ENCODE measurements at regions not wholly inside any gene's neighbourhood (a gene's known extent, or its start where the extent isn't known, plus 50 kb on each side); places are given as distances from the start of the nearest gene placed in this dataset.

- no peak overlapping the region for H3K4me3 ChIP-seq
- H3K9me3 ChIP-seq, result no peaks in the 10 kb centered on the region
- H3K27me3 ChIP-seq, result no peaks in the 10 kb centered on the region
- no peak for TF ChIP-seq CTCF (IDR thresholded peaks at IDR 0.05 in 4 of 5, conservative IDR thresholded peaks at IDR 0.05 in 1 of 5)
- no peak for TF ChIP-seq POLR2A (IDR thresholded peaks at IDR 0.05)
- H3K36me3 ChIP-seq, result no peaks in the 10 kb centered on the region
- intact Hi-C loops (cut with DNase I; ENCODE audit: low total_unique reads), result no loop called here
- no peak overlapping the region for H3K27ac ChIP-seq
- no peak for ATAC-seq
- in situ Hi-C loops (cut with MboI; ENCODE audit: low sequenced_read_pairs in 4 of 4), result no loop called here
- no peaks in the 10 kb centered on the region for H3K4me1 ChIP-seq
- DNase-seq, result no peak
Measured at GRCh38 chr13:65985612-65986011, 1244.5 kb downstream of the PCDH9 start.

GRCh38 chr13:65977525-65977924 lies 1252.6 kb downstream of the PCDH9 start:
- DNase-seq, result no peak
- H3K27me3 ChIP-seq, result no peaks in the 10 kb centered on the region
- TF ChIP-seq POLR2A (IDR thresholded peaks at IDR 0.05) (no peak), CTCF (IDR thresholded peaks at IDR 0.05 in 4 of 5, conservative IDR thresholded peaks at IDR 0.05 in 1 of 5) (no peak)
- no peak overlapping the region for H3K27ac ChIP-seq
- no peaks in the 10 kb centered on the region for H3K4me1 ChIP-seq
- H3K4me3 ChIP-seq, result no peak overlapping the region
- H3K9me3 ChIP-seq, result no peaks in the 10 kb centered on the region
- in situ Hi-C loops (cut with MboI; ENCODE audit: low sequenced_read_pairs in 4 of 4), result no loop called here
- no peak for ATAC-seq
- intact Hi-C loops (cut with DNase I; ENCODE audit: low total_unique reads), result no loop called here
- H3K36me3 ChIP-seq, result no peaks in the 10 kb centered on the region

GRCh38 chr13:65971541-65971940 lies 1258.6 kb downstream of the PCDH9 start:
- DNase-seq (no peak), ATAC-seq (no peak)
- Histone ChIP-seq H3K4me3 (no peak overlapping the region), H3K27me3 (no peaks in the 10 kb centered on the region), H3K4me1 (no peaks in the 10 kb centered on the region), H3K36me3 (no peaks in the 10 kb centered on the region), H3K9me3 (no peaks in the 10 kb centered on the region), H3K27ac (no peak overlapping the region)
- intact Hi-C loops (cut with DNase I; ENCODE audit: low total_unique reads) (no loop called here), in situ Hi-C loops (cut with MboI; ENCODE audit: low sequenced_read_pairs in 4 of 4) (no loop called here)
- TF ChIP-seq POLR2A (IDR thresholded peaks at IDR 0.05) (no peak), CTCF (IDR thresholded peaks at IDR 0.05 in 4 of 5, conservative IDR thresholded peaks at IDR 0.05 in 1 of 5) (no peak)

- Histone ChIP-seq H3K9me3 (no peaks in the 10 kb centered on the region), H3K4me3 (no peak overlapping the region), H3K36me3 (no peaks in the 10 kb centered on the region), H3K4me1 (no peaks in the 10 kb centered on the region), H3K27ac (no peak overlapping the region), H3K27me3 (no peaks in the 10 kb centered on the region)
- intact Hi-C loops (cut with DNase I; ENCODE audit: low total_unique reads) (no loop called here), in situ Hi-C loops (cut with MboI; ENCODE audit: low sequenced_read_pairs in 4 of 4) (no loop called here)
- DNase-seq (no peak), ATAC-seq (no peak)
- TF ChIP-seq CTCF (IDR thresholded peaks at IDR 0.05 in 4 of 5, conservative IDR thresholded peaks at IDR 0.05 in 1 of 5) (no peak), POLR2A (IDR thresholded peaks at IDR 0.05) (no peak)
Measured at GRCh38 chr13:65966991-65967451, 1263.1 kb downstream of the PCDH9 start.

- ATAC-seq (no peak), DNase-seq (no peak)
- H3K9me3 ChIP-seq, result no peaks in the 10 kb centered on the region
- no peaks in the 10 kb centered on the region for H3K36me3 ChIP-seq
- intact Hi-C loops (cut with DNase I; ENCODE audit: low total_unique reads), result no loop called here
- H3K27me3 ChIP-seq, result no peaks in the 10 kb centered on the region
- TF ChIP-seq CTCF (IDR thresholded peaks at IDR 0.05 in 4 of 5, conservative IDR thresholded peaks at IDR 0.05 in 1 of 5), result no peak
- TF ChIP-seq POLR2A (IDR thresholded peaks at IDR 0.05), result no peak
- in situ Hi-C loops (cut with MboI; ENCODE audit: low sequenced_read_pairs in 4 of 4), result no loop called here
- no peak overlapping the region for H3K4me3 ChIP-seq
- H3K4me1 ChIP-seq, result no peaks in the 10 kb centered on the region
- H3K27ac ChIP-seq, result no peak overlapping the region
Measured at GRCh38 chr13:65965501-65965900, 1264.6 kb downstream of the PCDH9 start.

Data from gastrocnemius medialis (tissue), 4 donors.